HG02981 (cell line): ENCODE measurements at regions not wholly inside any gene's neighbourhood (a gene's known extent, or its start where the extent isn't known, plus 50 kb on each side); places are given as distances from the start of the nearest gene placed in this dataset.

Source experiments
- ATAC-seq: cut with Tn5 transposase; IDR thresholded peaks from one replicate; pipeline ENCODE4 v1.9.1; 2021; ENCODE audit warnings: mild to moderate bottlenecking, moderate library complexity; ENCODE audit not compliant: unreplicated experiment

GRCh38 chr12:12015073-12015685 lies 55.6 kb upstream of the BCL2L14 start:
- ATAC-seq = no peak

GRCh38 chr12:12016284-12017100 lies 54.2 kb upstream of the BCL2L14 start:
- ATAC-seq = no peak

GRCh38 chr12:12017135-12017581 lies 53.6 kb upstream of the BCL2L14 start:
- no peak for ATAC-seq

GRCh38 chr12:12017798-12018197 lies 52.9 kb upstream of the BCL2L14 start:
- no peak for ATAC-seq

GRCh38 chr12:12018454-12018853 lies 52.3 kb upstream of the BCL2L14 start:
- no peak for ATAC-seq

- no peak for ATAC-seq
Measured at GRCh38 chr12:12019881-12020280, 50.9 kb upstream of the BCL2L14 start.

- ATAC-seq = no peak
Measured at GRCh38 chr12:12020762-12021161, 50.0 kb upstream of the BCL2L14 start.
